Left renal pelvis (tissue), 4 donors: ENCODE measurements at regions not wholly inside any gene's neighbourhood (a gene's known extent, or its start where the extent isn't known, plus 50 kb on each side); places are given as distances from the start of the nearest gene placed in this dataset.

Experiments
- DNase-seq, 4 donors: peaks; one replicate each; pipeline ENCODE4 v3.0.0-alpha.2; 2013; ENCODE audit warnings: low read depth in 4 of 4, low spot score in 3 of 4

DNA sequence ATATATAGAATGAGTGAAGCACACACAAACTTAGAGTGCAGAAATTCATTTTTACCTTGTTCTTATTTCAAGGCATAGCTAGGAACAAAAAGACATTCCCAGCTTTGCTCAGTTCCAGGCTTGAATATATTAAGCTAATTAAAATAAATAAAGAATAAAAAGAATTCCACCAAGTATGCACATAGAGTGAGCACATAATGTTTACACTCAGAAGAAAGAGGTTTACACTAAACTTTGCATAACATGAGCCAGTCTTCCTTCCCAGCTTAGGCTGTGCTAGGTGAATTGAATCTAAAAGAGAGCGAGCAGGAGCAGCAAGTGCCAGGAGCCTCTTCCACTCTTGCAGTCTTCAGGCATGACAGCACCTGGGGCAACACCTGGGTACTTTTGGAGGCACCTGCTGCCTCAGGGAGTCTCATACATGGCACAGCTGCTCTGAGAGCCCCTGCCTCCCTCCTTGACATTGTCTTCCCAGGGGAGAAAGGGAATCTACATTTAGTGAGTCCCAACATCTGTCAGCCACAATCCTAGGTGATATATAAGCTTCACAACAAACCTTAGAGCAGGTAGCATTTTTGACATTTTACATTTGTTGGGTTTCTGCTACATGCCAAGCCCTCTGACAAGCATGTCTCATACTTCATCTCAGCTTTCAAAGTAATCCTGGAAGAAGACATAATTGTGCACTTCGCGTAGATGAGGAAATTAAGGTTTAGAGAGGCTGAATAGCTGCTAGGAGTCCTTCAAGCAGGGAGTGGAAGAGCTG is 732.7 kb upstream of the TENM4 start:
- no peak for DNase-seq

DNA sequence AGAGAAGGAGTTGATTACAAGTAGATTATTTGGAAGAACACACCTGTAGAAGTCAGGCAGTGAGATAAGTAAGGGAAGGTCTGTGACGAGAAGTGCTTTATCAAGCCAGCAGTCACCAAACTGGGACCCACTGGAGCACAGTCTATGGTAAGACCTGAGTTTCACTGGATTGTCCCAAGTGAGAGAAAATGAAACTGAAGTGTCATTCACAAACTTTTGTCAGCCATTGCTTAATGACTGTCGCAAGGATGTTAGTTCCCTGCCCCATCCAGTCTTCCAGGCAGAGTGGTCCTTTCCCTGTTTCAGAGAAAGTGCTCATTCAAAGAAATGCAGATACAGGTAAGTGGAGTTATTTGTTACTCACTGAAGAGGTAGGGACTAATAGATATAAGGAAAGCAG is 728.0 kb upstream of the TENM4 start:
- DNase-seq = no peak

DNA sequence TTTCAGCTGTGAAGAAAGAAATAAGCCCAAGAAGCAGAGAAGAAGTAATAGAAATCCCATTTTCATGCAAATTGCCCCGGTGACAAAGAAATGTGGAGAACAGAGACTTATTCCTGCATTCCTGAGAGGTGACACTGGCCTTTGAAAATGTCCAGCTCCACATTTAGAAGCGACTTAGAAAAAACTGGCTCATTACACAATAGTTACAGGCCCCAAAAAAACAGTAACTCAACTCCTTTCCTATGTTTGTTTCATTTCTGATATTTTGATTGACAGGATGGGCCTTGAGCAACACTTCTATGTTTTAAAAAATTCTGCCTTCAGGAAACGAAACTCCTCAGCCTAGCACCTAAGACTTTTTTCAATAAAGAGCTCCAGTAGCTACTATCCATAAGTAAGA is 726.9 kb upstream of the TENM4 start:
- DNase-seq = no peak

DNA sequence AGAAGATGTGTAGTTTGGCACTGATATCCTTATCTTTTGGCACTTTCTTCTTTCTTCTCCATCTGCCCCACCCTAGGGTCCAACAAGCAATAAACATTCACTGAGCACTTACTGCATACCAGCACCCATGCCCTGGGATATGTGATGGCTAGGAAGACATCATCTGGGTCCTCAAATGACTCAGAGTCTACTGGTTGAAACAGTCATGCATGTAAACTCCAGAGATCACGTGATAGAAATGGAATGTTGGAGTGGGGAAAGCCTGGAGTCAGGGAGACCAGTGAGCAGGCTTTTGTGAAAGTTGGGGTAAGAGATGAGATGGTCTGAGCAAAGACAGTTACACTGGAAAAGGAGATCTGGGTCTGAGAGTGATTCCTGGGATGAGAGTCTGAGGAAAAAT is 724.9 kb upstream of the TENM4 start:
- DNase-seq = no peak

DNA sequence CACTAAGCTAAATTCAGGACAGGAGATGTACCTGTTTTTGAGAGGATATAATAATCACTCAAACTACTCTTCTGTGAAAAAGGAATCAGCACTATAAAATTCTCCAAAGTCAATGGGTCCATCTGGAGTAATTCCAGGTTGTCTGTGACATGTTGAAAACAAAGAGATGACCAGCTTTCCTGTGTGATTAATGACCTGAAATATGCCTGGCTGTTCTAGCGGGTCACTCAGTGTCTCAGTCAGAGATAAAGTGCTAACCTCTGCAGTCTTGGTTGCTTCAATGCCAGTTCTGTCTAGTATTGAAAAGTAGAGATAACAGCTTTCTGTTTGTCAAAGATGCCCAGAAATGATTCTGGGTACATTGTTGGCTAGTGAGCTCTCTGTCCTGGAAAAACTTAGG is 722.6 kb upstream of the TENM4 start:
- no peak for DNase-seq

DNA sequence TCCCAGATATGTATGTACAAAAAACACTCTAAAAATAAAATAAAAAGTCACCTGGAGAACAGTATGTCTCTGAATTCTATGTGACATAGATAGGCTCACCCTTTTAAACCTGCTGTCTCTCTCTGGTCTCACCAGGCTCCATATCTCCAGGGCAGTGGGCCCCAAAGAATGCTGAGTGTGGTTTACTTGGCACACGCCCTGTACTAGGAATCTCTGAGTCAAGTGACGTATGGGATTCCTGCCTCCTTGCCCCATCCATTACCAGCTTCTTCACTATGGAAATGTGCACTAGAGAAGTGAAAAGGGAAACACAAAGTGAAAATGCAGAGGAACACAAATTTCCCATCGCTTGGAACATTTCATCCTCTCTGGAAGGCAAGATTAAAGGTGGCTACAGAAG is 722.2 kb upstream of the TENM4 start:
- no peak for DNase-seq

DNA sequence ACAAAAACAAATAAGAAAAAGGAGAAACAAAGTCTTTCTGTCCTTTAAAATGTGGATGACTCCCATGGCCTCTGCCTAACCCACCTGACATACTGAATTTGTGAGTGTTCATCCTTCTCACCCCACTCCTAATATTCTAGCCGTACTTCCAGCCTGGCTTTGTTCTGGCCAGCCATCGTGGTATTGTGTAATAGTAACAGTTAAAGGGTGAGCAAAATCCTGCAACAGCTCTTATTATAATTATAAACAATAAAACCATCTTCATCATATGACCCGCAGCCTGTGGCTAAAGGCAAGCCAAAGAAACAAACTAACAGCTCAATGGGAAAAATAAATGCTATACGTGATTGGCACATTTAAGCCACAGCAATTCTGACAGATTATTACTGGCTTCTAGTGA is 721.6 kb upstream of the TENM4 start:
- no peak for DNase-seq

DNA sequence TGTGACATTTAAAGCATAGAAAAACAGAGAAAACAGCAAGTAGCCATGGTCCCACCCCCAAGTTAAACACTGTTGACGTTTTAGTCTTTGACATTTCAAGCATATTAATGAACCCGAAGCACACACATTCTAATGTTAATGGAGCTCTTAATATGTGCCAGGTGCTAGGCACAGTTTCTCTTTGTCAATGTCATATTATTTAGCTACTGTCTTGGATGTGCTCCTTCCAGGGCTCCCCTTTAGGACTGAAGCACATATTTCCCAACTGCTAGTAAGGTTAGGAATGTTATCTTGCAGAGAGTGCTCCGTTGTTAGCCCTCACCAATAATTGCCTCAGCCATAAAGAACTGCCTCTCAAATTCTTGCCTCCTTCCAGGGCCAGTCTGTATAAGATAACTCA is 716.6 kb upstream of the TENM4 start:
- DNase-seq = no peak

DNA sequence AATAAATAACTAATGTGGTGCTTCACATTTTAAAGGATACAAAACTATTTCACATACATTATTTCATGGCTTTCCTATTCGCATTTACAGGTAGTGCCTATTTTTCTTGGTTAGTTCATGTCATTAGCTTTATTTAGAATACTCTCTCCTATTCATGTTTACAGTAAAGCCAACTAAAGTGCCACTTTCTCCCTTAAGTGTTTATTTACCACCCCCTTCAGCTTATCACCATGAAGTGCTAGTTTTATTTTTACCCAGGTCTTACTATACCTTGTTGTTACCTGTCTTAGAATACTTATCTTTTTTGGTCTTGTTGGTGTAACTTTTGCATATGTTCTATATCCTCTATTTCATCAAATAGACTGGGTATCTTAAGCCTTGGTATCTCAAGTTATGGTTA is 715.2 kb upstream of the TENM4 start:
- DNase-seq = no peak

DNA sequence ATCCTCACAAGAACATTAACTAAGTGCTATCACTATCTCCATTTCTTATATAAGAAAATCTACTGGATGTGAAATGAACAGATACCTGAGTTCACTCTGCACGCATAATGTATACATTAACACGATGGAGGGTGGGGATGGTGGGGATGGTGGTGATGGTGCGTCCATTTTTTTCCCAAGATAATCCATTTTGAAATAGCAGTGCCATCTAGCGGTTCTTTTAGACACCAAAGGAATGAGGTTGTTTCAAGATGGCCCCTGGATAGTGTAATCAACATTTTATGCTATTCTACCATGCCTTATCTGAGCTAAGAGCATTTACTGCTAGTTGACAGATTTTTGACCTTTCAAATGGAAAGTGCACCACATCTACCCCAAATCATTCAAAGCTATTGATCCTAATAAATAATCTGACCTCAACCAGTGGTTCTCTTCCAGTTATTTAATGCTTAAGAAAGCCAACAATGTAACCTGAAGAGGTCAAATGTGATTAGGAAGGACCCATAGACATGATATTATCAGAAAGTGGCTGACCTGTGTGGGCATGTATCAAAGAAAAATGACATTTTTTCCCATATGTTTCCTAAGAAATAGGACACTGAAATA is 714.7 kb upstream of the TENM4 start:
- DNase-seq = no peak

DNA sequence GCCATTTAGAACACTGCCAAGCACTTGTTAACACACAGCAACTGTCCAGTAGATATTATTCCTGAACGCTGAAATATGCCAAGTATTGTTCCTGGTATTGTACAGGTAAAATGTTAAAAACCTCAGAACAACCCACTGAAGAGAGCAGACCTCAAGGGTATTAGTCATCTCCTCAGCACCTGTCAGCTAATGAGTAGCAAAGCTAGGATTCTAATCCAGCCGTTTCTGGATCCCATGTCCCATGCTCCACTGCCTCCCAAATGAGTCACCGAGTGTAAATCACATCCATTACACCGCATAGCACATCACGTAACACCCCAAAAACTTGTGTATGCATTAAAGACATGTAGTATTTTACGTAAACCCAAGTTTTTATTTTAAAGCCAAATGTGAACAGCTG is 705.4 kb upstream of the TENM4 start:
- DNase-seq = no peak

DNA sequence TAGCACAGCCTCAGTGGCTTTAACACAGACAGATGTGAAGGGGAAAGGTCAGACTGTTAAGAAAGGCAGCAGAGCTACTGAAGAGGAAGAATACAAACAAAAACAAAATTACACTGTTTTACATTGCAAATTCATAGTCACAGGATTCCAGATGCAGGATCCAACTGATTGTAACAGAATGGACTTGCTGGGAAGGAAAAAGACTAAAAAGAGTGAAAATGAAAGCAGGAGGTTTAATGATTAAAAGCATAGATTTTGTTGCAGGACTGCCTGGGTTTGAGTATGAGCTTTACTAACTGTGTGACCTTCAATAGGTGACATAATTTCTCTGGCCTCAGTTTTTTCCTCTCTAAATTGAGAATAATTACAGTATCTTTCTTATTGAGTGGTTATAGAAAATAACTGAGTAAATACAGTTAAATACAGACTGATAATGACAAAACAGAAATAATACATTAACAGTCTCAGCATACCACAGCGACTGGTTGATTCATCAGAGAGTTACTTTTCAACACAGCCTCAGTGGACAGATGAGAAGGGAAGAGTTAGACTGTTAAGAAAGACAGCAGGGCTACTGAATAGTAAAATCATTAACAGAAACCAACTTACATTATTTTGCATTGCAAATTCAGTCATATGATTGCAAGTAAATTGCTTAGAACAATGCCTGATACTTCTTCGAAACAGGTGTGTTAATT is 704.2 kb upstream of the TENM4 start:
- DNase-seq = no peak

DNA sequence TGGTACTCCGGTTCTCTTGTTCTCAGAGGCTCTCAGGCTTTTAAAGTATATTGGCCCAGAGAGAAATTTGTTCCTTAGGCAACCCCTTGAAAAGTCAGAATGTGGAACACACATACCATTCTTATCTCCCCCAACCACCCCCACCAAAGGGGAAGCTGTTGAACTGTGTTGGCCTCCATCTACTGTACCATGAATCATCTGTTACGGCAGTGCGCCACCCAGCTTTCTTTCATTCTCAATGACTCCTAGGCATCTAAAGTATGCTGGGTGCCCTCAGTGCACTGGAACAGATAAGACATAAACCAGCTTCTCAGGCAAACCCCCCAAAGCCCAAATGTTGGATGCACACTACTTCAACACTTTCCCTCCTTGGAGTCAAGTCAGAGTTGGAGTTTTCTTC is 696.2 kb upstream of the TENM4 start:
- DNase-seq = no peak

DNA sequence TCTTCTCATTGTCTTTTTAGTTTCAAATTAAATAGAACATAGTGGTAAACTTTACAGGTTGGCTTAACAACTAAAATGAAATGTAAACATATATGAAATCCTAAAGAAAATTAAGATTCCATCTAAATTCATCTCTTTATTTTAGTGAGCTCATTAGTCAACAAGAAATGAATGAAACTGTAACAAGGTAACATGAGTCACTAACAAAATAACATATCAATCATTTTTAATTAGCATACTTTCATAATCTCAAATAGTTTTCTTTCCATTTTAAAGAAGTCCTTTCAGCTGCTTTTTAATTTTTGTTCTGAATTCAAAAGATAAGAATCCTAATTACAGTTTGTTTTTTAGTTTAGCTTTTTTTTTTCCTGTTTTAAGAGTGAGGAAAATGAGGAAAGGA is 688.6 kb upstream of the TENM4 start:
- DNase-seq = no peak

DNA sequence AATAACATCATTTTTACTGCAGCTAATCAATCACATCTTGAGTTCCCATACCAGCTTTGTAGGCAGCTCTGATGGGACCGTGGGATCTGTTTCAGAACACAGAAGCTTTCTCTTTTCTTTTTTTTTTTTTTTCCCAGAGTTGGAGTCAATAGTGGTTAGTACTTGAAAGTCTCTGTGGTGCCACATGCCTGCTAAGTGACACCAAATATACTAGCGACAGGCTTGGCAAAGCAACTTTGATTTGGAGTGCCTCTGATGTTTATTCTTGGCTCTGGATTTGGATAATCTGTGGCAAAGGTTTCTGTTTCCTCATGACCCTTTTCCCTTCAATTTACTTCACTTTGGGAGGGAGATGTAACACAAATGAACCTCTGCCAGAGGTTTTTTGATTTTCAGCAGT is 681.4 kb upstream of the TENM4 start:
- DNase-seq = no peak

DNA sequence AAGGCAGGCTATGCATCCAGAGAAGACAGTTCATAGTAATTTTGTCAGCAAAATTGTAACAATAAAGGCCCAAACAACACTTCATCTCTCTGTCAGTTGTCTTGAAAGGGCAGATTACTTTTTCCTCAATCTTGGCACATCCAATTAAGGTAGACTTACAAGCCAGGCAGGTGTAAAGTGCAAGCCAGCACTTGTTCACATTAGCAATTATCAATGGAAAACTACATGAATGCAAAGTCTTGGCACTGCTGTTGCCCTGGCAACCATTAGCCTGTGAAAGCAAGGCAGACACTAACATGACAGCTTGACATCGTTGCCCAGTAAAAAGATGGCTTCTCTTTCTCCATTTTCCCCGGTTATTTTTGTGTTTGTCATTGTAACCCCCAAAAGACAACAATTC is 677.2 kb upstream of the TENM4 start:
- no peak for DNase-seq

DNA sequence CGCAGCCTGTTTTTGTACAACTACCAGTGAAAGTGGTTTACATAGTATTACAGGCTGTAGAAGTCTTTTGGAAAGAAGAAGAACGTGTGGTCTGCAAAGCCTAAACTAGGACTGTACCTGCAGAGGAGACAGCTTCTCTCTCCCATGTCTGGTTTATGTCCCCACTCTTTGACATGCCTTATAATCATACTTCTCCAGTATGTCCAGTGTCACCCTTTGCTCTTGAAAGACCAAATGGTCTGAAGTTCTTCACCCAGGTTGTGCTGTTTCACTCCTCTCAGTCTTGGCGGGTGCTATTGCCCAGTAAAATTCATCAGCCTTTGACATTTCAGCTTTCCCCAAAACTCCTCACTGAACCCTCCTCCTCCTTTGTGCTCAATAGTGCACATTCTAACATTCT is 676.0 kb upstream of the TENM4 start:
- DNase-seq = no peak

DNA sequence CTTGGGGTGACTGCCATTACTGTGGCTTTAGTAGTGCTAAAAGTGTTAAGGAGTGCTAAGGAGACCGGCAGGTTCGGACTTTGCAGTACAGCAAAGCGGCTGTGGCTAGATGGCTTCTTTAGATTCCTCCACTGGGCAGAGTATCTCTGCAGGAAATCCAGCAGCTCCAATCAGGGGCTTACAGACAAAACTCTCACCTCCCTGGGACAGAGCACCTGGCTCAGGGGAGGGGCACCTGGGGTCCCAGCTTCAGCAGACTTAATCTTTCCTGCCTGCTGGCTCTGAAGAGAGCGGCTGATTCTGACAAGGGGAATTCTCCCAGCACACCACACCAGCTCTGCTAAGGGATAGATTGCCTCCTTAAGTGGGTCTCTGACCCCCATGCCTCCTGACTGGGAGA is 668.8 kb upstream of the TENM4 start:
- no peak for DNase-seq

DNA sequence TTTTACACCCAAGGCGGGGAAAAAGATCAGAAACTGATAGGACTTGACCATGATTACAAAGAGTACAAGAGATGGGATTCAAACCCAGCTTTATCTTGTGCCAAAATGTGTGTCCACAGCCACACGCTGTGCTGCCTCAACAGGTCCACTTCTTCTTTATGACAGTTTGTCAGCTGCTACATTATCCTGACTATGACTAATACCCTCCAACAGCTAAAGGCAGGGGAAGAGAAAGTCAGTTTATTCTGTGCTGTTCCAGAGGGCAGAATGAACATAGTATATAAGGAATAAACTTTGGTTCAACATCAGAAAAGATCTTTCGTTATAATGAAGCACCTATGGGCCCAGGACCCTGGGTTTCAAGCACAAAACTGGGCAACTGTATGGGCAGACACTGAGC is 668.2 kb upstream of the TENM4 start:
- DNase-seq = no peak

DNA sequence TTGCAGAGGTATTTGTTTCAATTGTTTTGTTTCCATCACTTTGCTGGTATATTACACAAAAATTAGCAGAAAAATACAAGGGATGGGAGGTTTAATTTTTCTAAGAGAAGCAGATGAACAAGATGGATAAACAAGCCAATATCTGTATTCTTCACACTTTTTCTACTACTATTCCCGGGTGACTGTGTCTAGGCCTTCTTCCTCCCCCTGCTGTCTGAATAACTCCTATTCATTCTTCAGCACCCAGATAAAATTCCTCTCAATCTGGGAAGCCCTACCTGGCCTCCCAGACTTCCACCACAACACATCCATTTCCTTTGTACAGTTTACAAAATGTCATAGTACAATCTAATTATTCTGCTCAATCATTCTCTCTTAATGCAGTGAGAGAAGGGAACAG is 666.6 kb upstream of the TENM4 start:
- no peak for DNase-seq

DNA sequence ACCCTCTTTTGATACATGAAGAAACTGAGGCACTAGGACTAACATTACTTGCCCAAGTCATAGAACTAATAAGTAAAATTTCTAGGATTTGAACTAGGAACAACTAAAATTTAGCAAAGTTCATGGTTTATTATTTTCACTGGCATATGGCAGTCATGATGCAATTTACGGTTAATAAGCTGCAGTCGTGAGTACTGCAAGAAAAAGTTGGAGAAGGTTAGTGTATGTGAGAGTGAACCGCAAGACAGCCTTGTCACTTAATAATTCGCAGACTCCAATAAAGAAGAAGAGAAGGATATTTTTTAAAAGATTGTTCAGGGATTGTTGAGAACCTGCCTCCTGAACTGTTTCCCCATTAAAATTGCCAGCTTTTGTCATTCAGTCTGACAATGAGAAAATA is 663.4 kb upstream of the TENM4 start:
- no peak for DNase-seq

DNA sequence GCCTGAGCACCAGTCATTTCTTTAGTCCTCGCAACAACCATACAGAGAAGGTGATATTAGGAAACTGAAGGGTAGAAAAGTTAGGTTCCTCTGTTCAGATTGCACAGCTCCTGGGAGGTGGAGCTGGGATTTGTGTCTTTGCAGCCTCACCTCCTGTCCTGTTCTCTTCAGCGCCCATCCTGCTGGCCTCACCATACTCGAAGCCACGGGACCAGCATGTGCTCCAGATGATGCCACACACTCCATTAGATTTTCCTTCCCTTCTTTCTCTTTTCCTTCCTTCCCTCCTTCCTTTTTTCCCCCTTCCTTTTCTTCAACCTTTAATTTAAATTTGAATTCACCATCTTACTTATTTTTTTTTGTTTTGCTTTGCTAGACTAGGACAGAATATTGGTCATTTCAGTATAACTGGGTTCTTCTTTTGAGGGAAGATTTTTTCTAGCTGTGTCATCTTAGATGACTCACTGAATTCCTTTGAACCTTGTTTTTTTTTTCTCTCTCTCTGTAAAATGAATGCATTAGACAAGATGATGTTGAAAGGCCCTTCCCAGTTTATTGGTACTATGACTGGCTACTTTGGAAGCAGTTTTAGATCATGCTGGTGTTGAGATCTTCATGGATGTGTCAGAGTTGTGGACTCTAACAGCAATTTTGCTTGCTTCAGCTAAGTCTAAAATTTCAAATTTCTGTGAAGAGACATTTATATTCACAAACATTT is 662.5 kb upstream of the TENM4 start:
- no peak for DNase-seq
